T-helper 1 cell treated with Interleukin-12 subunit alpha and Interleukin-12 subunit beta and Interleukin-4 antibody, amounts not matched to agents 30 μg/mL and 1 μg/mL, for 36 hours (primary cell): ENCODE measurements at regions not wholly inside any gene's neighbourhood (a gene's known extent, or its start where the extent isn't known, plus 50 kb on each side); places are given as distances from the start of the nearest gene placed in this dataset.

ENCODE experiments used
- H3K27ac Mint-ChIP-seq: one replicate; pipeline ENCODE4 v1.8.0; 2021; ENCODE audit warnings: mild to moderate bottlenecking, mixed read lengths
- H3K27me3 Mint-ChIP-seq: one replicate; pipeline ENCODE4 v1.8.0; 2021; ENCODE audit warnings: low read depth, mixed read lengths
- H3K36me3 Mint-ChIP-seq: one replicate; pipeline ENCODE4 v1.8.0; 2021; ENCODE audit warnings: low read depth, mixed read lengths
- H3K4me1 Mint-ChIP-seq: one replicate; pipeline ENCODE4 v1.8.0; 2021; ENCODE audit warnings: low read depth, mixed read lengths
- H3K4me3 Mint-ChIP-seq: one replicate; pipeline ENCODE4 v1.8.0; 2021; ENCODE audit warnings: mild to moderate bottlenecking, moderate library complexity, mixed read lengths
- H3K9me3 Mint-ChIP-seq: one replicate; pipeline ENCODE4 v1.8.0; 2021; ENCODE audit warnings: mixed read lengths

- no peaks in the 10 kb centered on the region for H3K9me3 Mint-ChIP-seq
- H3K27me3 Mint-ChIP-seq, result no peaks in the 10 kb centered on the region
- H3K4me3 Mint-ChIP-seq, result no peak overlapping the region
- no peaks in the 10 kb centered on the region for H3K36me3 Mint-ChIP-seq
- H3K4me1 Mint-ChIP-seq, result no peaks in the 10 kb centered on the region
- no peak overlapping the region for H3K27ac Mint-ChIP-seq
These were observed 50.7 kb upstream of the LINC00305 start for GRCh38 chr18:64199581-64199980.
